Medulla oblongata (tissue), 1 donor: ENCODE measurements at regions not wholly inside any gene's neighbourhood (a gene's known extent, or its start where the extent isn't known, plus 50 kb on each side); places are given as distances from the start of the nearest gene placed in this dataset.

ENCODE experiments used
- DNase-seq: peaks from one replicate; pipeline ENCODE4 v3.0.0-alpha.2; 2015; ENCODE audit errors: extremely low spot score

GRCh38 chr6:10305790-10306415 is 109.0 kb downstream of the TFAP2A start:
- DNase-seq = no peak

- DNase-seq = no peak
Observed at GRCh38 chr6:10303608-10304506, 111.0 kb downstream of the TFAP2A start.

- no peak for DNase-seq
Observed at GRCh38 chr6:10302566-10303235, 112.2 kb downstream of the TFAP2A start.

GRCh38 chr6:10300071-10300470 is 114.8 kb downstream of the TFAP2A start:
- DNase-seq = no peak

GRCh38 chr6:10297832-10298231 is 117.0 kb downstream of the TFAP2A start:
- peak; percentile 24 for DNase-seq

GRCh38 chr6:10278746-10279145 is 136.1 kb downstream of the TFAP2A start:
- DNase-seq = peak; percentile 75

GRCh38 chr6:10276660-10277287 is 138.1 kb downstream of the TFAP2A start:
- no peak for DNase-seq

GRCh38 chr6:10276106-10276505 is 138.8 kb downstream of the TFAP2A start:
- no peak for DNase-seq

- DNase-seq = no peak
Observed at GRCh38 chr6:10272591-10272990, 142.3 kb downstream of the TFAP2A start.

- DNase-seq = no peak
Observed at GRCh38 chr6:10271982-10272381, 142.9 kb downstream of the TFAP2A start.

- no peak for DNase-seq
Observed at GRCh38 chr6:10269814-10270472, 144.9 kb downstream of the TFAP2A start.

GRCh38 chr6:10268611-10269310 is 146.1 kb downstream of the TFAP2A start:
- no peak for DNase-seq

GRCh38 chr6:10268111-10268510 is 146.8 kb downstream of the TFAP2A start:
- no peak for DNase-seq

- DNase-seq = no peak
Observed at GRCh38 chr6:10266462-10266861, 148.4 kb downstream of the TFAP2A start.

GRCh38 chr6:10266061-10266460 is 148.8 kb downstream of the TFAP2A start:
- DNase-seq = no peak

- no peak for DNase-seq
Observed at GRCh38 chr6:10262505-10262904, 152.4 kb downstream of the TFAP2A start.

- DNase-seq = no peak
Observed at GRCh38 chr6:10259671-10260070, 155.2 kb downstream of the TFAP2A start.

- no peak for DNase-seq
Observed at GRCh38 chr6:10258341-10258740, 156.5 kb downstream of the TFAP2A start.

GRCh38 chr6:10256113-10256690 is 158.7 kb downstream of the TFAP2A start:
- no peak for DNase-seq

GRCh38 chr6:10250655-10251220 is 164.1 kb downstream of the TFAP2A start:
- DNase-seq = no peak
